GM18526 (cell line): ENCODE measurements at regions not wholly inside any gene's neighbourhood (a gene's known extent, or its start where the extent isn't known, plus 50 kb on each side); places are given as distances from the start of the nearest gene placed in this dataset.

Experiments
- POLR2A ChIP-seq: IDR thresholded peaks from 3 replicates; pipeline ENCODE4 v1.6.1; 2011; ENCODE audit not compliant: insufficient read length; ENCODE audit errors: extremely low read depth

DNA sequence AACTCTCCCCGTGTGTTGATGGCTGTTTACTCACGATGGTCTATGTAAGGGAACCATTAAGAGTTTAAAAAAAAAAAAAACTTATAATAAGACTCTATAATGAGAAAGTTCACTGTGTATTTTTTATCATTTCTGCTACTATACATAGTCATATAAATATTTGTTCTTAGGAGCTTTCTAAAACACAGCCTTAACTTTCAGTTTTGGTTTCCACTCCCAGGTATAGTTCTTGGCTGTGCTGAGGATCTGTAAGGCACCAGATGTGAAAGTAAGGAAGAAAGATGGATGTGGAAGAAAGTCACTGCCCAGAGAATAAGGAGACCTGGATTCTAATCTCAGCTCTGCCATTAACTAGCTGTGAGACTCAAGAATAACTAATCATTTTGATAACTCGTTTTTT lies 101.9 kb upstream of the THBS1 start:
- TF ChIP-seq POLR2A = no peak

DNA sequence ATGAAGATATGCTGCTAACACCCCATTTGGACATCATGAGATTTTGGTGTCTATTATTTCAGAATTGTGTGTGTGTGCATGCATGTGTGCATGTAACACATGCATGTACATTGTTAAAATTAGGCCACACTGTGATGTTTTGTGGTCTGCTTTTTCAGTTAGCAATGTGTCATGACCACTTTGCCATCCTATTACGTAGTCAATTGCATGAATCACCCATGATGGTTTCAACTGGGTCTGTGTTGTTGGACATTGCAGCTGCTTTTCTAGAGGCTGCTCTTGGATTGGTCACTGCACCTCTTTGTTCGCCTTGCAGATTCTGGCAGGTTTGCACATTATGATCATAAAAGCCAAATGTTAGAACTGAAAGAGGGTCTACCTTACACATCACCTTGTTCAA lies 101.0 kb upstream of the THBS1 start:
- no peak for TF ChIP-seq POLR2A

GRCh38 chr15:39482459-39482858 lies 98.4 kb upstream of the THBS1 start:
- TF ChIP-seq POLR2A = no peak

DNA sequence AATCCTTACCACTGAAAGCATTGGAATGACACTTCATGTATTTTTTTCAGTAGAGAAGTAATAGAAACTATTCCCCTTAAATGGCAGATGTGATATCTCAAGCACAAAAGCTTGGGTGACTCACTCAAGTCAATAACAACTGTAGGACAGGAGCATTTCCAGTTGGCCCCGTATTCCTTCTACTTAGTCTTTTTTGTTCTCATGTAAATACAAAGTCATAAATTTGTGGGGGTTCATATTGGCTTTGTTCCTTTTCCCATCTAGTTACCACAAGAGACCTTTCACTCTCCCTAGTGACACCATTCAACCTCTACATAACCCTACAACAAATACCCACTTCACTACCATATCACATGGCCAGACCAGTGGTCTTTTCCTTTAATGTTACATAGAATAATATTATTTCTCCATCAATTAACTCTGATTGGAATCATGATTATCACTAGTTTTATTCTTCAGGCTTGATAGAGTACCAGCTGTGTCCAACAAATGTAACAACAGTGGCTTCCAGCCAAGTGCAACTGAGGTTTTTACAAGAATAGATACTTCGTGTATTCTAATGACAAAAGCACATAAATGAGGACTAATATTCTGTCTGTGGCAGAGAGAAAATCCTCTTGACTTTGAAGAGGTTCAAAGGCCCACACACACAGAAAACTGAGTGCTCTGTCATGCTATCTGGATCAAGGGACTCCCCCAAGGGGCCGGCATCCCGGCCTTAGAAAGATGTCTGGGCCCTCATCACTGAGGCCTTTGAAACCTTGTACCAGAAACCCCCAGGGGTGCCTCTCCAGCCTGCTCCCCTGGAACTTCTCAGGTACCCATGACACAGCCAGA lies 94.0 kb upstream of the THBS1 start:
- TF ChIP-seq POLR2A = no peak

- no peak for TF ChIP-seq POLR2A
Measured at GRCh38 chr15:39487458-39487735, 93.5 kb upstream of the THBS1 start.

GRCh38 chr15:39488516-39488915 lies 92.4 kb upstream of the THBS1 start:
- TF ChIP-seq POLR2A = no peak

GRCh38 chr15:39488961-39489360 lies 91.9 kb upstream of the THBS1 start:
- no peak for TF ChIP-seq POLR2A

DNA sequence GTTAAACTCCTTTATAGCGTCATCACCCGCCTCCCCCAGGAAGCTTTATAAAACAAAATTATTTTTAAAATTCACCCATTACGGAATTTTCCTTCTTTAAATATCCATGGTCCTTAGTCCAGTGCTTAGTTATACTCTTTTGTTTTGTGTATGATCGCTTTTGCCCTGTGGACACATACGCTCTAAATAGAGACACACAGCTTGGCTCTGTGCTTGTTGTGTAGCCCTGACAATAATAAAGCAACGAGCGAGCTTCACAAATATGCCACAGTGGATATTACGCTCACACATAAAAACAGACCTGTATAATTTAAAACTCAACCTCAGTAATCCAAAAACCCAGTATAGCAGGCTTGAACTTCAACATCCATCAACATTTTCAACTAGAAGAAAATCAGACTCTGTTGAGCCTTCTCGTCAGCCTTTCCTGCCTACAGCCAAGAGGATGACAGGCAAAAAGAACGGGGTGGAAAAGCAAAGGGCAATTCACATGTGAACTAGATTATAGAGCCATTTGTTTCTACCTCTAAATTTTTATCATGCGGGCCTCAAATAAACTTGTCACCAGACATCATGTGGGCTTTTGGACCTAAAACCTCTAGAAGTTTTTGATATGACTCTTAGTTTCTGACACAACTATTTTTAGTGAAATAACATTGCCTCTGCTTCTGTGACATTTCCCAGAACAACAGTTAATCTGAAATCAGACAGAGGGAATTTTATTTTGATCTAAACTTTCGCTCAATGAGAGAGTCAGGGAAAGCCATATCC lies 89.6 kb upstream of the THBS1 start:
- no peak for TF ChIP-seq POLR2A

GRCh38 chr15:39491886-39492490 lies 88.9 kb upstream of the THBS1 start:
- TF ChIP-seq POLR2A = no peak

DNA sequence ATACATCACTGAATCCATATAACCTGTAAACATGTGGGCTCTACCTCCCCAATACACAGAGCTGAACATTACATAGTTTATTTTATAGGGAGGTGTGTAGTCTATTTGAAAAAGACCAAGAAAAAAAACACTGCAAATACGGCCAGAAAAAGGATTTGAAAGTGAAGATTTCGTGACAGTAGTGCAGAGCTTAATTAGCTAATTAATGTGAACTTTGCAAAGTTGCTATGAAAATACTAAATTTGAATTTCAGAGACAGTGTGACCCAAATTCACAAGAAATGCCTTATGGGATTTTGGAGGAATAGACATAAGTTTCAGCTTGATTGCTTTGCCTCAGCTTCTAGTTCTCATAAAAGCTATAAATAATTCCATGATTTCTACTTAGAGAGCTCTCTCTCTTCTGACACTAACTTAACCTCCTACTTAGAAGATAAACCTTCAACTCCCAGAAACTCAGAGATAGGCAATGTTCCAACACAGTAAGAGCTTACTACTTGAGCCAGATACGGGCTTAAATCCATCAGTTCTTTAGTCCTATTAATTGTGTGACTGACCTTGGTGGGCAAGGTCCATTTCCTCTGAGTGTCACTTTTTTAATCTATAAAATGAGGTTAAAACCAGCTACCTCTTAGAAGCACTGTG lies 87.3 kb upstream of the THBS1 start:
- no peak for TF ChIP-seq POLR2A

DNA sequence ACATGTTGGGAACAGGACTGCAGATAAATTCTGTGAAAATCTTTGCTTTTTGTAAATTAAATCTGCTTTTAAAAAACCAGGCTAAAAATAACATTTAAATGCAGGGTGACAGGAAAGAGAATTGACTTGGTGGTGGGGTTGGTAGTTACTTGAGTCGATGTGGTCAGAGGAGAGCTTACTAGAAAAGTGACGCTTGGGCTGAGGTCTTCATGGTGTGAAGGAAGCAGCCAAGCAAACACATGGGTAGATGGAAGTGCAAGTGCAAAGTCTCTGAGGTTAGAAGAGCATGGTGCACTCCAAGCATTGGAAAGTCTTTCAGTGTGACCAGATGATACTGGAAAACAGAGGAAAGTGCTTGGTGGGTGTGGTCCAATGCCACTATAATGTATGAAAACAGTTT lies 86.4 kb upstream of the THBS1 start:
- no peak for TF ChIP-seq POLR2A

DNA sequence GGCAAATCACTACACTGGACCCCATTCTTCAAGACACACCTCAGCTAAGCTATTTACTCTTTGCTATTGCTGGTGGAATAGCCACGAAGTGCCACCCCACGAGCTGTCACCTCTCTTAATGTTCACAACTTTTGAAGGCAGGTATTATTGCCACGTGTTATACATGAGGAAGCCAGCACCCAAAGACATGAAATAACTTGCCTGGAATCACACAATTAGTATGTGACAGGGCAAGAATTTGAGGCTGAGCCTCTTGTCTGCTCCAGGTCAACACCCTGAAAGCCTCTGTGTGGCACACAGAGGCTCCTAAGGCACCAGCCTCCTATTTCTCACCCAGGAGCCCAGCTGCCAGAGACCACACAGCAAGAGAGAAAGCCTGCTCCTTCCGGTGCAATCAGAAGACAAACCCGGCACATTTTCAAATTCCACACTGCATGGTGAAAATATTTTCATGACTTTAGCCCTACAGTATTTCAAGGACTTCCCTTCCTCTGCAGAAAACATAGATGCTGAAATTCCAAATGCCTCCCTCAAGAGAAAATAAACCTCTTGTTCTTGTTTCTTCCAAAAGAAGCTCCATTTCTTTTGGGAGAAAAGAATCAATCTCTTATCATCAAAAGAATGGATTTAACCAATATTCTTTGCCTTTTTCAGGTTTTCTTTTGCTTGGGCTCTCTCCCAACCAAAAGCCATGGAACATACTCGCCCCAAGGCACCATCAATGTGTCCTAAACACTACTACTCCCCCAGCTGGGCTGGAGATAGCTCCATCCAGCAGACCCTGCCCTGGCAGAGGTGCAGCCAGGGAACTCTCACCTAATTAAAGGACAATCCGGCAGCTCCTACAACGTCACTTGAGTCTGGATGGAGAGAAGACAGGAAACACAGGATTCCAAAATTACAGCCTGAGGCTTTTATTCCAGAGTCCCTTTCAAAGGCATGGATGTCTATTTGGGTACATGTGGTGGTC lies 84.7 kb upstream of the THBS1 start:
- no peak for TF ChIP-seq POLR2A

DNA sequence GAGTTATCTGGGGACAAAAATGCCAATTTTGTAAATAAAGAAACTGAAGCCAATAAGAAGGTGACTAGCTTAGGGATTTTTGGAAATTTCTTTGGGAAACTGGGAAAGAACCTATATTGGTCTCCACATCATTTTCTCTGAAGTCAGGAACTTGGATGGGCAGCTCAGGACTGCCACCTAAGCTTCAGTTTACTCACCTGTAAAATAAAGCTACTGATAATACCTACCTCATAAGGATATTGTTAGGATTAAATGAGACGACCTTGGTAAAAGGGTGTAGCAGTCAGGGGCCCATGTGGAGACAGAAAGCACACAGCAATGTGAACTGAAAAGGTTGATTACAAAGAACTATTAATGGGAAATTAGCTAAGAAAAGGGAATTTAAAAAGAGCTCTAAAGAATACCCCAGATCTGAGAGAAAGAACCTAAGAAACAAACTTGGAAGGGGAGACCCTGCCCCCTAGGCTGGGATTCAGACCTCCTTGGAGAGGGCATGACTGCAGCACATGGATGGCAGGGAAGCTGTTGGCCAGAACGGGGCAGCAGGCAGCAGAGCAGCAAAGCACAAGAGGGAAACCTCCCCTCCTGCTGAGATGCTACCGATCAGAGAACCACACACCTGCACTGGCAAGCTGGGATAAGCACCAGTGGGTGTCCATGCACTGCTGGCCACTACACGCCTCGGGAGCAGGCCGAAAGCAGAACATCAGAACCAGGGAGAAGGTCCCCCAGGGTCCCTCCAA lies 83.7 kb upstream of the THBS1 start:
- TF ChIP-seq POLR2A = no peak
